ENCODE measurements at regions not wholly inside any gene's neighbourhood (a gene's known extent, or its start where the extent isn't known, plus 50 kb on each side); places are given as distances from the start of the nearest gene placed in this dataset.

DNA sequence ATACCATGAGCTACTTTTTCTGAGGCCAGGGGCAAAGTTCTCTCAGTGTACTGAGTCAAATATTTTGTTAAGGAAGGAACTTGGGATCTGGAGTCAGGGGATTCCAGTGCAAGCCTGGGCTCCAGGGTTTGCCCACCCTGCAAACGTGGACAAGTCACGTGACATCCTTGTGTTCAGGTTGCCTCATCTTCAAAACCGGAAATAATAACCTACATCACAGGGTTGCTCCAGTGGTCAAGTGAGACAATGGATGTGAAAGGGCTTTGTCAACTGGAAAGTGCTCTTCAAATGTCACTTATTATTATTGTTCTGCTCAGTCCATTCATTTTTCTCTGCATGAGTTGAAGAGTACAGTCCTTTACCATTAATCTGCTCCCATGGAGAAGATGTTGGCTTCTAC lies 414.9 kb downstream of the COG6 start:
- TF ChIP-seq YY1 (tag by site-specific recombination; IDR thresholded peaks at IDR 0.05) (no peak), ZNF76 (tag by site-specific recombination; IDR thresholded peaks at IDR 0.05; ENCODE audit: borderline replicate concordance, low read depth) (no peak), ZNF701 (tag by site-specific recombination; IDR thresholded peaks at IDR 0.05) (no peak), ZNF776 (tag by site-specific recombination; IDR thresholded peaks at IDR 0.05; ENCODE audit: borderline replicate concordance) (no peak), TCF7L2 (IDR thresholded peaks at IDR 0.05; ENCODE audit: borderline replicate concordance, low read depth, low read length) (no peak)
- TF ChIP-seq, protein P1, sequence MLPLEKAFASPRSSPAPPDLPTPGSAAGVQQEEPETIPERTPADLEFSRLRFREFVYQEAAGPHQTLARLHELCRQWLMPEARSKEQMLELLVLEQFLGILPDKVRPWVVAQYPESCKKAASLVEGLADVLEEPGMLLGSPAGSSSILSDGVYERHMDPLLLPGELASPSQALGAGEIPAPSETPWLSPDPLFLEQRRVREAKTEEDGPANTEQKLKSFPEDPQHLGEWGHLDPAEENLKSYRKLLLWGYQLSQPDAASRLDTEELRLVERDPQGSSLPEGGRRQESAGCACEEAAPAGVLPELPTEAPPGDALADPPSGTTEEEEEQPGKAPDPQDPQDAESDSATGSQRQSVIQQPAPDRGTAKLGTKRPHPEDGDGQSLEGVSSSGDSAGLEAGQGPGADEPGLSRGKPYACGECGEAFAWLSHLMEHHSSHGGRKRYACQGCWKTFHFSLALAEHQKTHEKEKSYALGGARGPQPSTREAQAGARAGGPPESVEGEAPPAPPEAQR (tag by site-specific recombination; IDR thresholded peaks at IDR 0.05), result no peak
- TF ChIP-seq, protein P2, sequence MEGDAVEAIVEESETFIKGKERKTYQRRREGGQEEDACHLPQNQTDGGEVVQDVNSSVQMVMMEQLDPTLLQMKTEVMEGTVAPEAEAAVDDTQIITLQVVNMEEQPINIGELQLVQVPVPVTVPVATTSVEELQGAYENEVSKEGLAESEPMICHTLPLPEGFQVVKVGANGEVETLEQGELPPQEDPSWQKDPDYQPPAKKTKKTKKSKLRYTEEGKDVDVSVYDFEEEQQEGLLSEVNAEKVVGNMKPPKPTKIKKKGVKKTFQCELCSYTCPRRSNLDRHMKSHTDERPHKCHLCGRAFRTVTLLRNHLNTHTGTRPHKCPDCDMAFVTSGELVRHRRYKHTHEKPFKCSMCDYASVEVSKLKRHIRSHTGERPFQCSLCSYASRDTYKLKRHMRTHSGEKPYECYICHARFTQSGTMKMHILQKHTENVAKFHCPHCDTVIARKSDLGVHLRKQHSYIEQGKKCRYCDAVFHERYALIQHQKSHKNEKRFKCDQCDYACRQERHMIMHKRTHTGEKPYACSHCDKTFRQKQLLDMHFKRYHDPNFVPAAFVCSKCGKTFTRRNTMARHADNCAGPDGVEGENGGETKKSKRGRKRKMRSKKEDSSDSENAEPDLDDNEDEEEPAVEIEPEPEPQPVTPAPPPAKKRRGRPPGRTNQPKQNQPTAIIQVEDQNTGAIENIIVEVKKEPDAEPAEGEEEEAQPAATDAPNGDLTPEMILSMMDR (tag by site-specific recombination; IDR thresholded peaks at IDR 0.05), result no peak
- TF ChIP-seq, protein P3, sequence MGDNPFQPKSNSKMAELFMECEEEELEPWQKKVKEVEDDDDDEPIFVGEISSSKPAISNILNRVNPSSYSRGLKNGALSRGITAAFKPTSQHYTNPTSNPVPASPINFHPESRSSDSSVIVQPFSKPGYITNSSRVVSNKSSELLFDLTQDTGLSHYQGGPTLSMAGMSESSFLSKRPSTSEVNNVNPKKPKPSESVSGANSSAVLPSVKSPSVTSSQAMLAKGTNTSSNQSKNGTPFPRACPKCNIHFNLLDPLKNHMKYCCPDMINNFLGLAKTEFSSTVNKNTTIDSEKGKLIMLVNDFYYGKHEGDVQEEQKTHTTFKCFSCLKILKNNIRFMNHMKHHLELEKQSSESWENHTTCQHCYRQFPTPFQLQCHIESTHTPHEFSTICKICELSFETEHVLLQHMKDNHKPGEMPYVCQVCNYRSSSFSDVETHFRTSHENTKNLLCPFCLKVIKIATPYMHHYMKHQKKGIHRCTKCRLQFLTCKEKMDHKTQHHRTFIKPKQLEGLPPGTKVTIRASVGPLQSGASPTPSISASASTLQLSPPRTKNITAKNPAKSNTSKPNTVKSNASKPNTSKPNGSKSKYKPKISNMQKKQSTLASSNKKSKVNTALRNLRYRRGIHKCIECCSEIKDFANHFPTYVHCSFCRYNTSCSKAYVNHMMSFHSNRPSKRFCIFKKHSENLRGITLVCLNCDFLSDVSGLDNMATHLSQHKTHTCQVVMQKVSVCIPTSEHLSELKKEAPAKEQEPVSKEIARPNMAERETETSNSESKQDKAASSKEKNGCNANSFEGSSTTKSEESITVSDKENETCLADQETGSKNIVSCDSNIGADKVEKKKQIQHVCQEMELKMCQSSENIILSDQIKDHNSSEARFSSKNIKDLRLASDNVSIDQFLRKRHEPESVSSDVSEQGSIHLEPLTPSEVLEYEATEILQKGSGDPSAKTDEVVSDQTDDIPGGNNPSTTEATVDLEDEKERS (tag by site-specific recombination; IDR thresholded peaks at IDR 0.05), result no peak
- TF ChIP-seq, protein P4, sequence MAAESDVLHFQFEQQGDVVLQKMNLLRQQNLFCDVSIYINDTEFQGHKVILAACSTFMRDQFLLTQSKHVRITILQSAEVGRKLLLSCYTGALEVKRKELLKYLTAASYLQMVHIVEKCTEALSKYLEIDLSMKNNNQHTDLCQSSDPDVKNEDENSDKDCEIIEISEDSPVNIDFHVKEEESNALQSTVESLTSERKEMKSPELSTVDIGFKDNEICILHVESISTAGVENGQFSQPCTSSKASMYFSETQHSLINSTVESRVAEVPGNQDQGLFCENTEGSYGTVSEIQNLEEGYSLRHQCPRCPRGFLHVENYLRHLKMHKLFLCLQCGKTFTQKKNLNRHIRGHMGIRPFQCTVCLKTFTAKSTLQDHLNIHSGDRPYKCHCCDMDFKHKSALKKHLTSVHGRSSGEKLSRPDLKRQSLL (tag by site-specific recombination; IDR thresholded peaks at IDR 0.05), result no peak
- TF ChIP-seq, protein P5, sequence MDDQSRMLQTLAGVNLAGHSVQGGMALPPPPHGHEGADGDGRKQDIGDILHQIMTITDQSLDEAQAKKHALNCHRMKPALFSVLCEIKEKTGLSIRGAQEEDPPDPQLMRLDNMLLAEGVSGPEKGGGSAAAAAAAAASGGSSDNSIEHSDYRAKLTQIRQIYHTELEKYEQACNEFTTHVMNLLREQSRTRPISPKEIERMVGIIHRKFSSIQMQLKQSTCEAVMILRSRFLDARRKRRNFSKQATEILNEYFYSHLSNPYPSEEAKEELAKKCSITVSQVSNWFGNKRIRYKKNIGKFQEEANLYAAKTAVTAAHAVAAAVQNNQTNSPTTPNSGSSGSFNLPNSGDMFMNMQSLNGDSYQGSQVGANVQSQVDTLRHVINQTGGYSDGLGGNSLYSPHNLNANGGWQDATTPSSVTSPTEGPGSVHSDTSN (CRISPR knock-in tag; IDR thresholded peaks at IDR 0.05), result no peak
